GM06990 (cell line): ENCODE measurements at regions not wholly inside any gene's neighbourhood (a gene's known extent, or its start where the extent isn't known, plus 50 kb on each side); places are given as distances from the start of the nearest gene placed in this dataset.

Experiments
- DNase-seq: peaks from one replicate; pipeline ENCODE4 v3.0.0-alpha.2; 2011; ENCODE audit not compliant: insufficient read length; ENCODE audit errors: extremely low read depth
- H3K27me3 ChIP-seq: replicated peaks from 2 replicates; pipeline ENCODE4 v1.6.0; 2011; ENCODE audit warnings: low read length; ENCODE audit not compliant: control insufficient read depth, insufficient read depth
- H3K36me3 ChIP-seq: 2 replicates; pipeline ENCODE4 v1.5.1; 2011; ENCODE audit warnings: low read length; ENCODE audit not compliant: control insufficient read depth, insufficient read depth
- H3K4me3 ChIP-seq: replicated peaks from 2 replicates; pipeline ENCODE4 v1.5.1; 2011; ENCODE audit warnings: low read depth, mild to moderate bottlenecking, control low read depth, low read length
- CTCF ChIP-seq: IDR thresholded peaks from 2 replicates; pipeline ENCODE4 v1.5.1; 2011; ENCODE audit warnings: low read length, control low read depth, mild to moderate bottlenecking, inconsistent platforms; ENCODE audit not compliant: insufficient read depth, poor library complexity, severe bottlenecking

GRCh38 chr3:69675786-69676530 lies 63.3 kb upstream of the MITF start:
- H3K36me3 ChIP-seq = no peaks in the 10 kb centered on the region
- no peak for TF ChIP-seq CTCF
- no peaks in the 10 kb centered on the region; the same call in 1 of the 2 replicates for H3K27me3 ChIP-seq
- DNase-seq = no peak
- H3K4me3 ChIP-seq = no peak overlapping the region

GRCh38 chr3:69674752-69675151 lies 64.5 kb upstream of the MITF start:
- no peak overlapping the region for H3K4me3 ChIP-seq
- no peaks in the 10 kb centered on the region for H3K36me3 ChIP-seq
- H3K27me3 ChIP-seq = no peaks in the 10 kb centered on the region
- no peak for TF ChIP-seq CTCF
- no peak for DNase-seq

GRCh38 chr3:69671082-69671952 lies 67.9 kb upstream of the MITF start:
- no peaks in the 10 kb centered on the region for H3K36me3 ChIP-seq
- no peak overlapping the region for H3K4me3 ChIP-seq
- TF ChIP-seq CTCF = peak; percentile 56
- DNase-seq = no peak
- no peaks in the 10 kb centered on the region for H3K27me3 ChIP-seq

- no peak for TF ChIP-seq CTCF
- Histone ChIP-seq H3K27me3 (no peaks in the 10 kb centered on the region), H3K4me3 (no peak overlapping the region), H3K36me3 (no peaks in the 10 kb centered on the region)
- no peak for DNase-seq
Observed at GRCh38 chr3:69669070-69669469, 70.2 kb upstream of the MITF start.

GRCh38 chr3:69665026-69665737 lies 74.1 kb upstream of the MITF start:
- no peak overlapping the region for H3K4me3 ChIP-seq
- DNase-seq = no peak
- no peaks in the 10 kb centered on the region for H3K36me3 ChIP-seq
- TF ChIP-seq CTCF = no peak
- H3K27me3 ChIP-seq = no peaks in the 10 kb centered on the region
